Uterus (tissue), 2 donors: ENCODE measurements at regions not wholly inside any gene's neighbourhood (a gene's known extent, or its start where the extent isn't known, plus 50 kb on each side); places are given as distances from the start of the nearest gene placed in this dataset.

Experiments used
- POLR2A ChIP-seq, 2 donors: fragments of 450-650 bp; IDR thresholded peaks; one replicate each; pipeline ENCODE4 v1.6.1; 2016; ENCODE audit warnings: antibody characterized with exemption in 2 of 2, mild to moderate bottlenecking in 1 of 2, moderate library complexity in 1 of 2
- TF ChIP-seq, protein P1 (sequence below), 4 experiments: fragments of 200-600 bp in 2 of 4; fragments of 450-650 bp in 2 of 4; sonication (generic) in 2 of 4; IDR thresholded peaks; one replicate each; pipeline ENCODE4 v1.5.1; 2016 to 2019; ENCODE audit warnings: antibody characterized with exemption in 4 of 4, mild to moderate bottlenecking in 2 of 4, moderate library complexity in 1 of 4

GRCh38 chr6:23445157-23445710, 680.8 kb upstream of the NRSN1 start:
- TF ChIP-seq, protein P1, sequence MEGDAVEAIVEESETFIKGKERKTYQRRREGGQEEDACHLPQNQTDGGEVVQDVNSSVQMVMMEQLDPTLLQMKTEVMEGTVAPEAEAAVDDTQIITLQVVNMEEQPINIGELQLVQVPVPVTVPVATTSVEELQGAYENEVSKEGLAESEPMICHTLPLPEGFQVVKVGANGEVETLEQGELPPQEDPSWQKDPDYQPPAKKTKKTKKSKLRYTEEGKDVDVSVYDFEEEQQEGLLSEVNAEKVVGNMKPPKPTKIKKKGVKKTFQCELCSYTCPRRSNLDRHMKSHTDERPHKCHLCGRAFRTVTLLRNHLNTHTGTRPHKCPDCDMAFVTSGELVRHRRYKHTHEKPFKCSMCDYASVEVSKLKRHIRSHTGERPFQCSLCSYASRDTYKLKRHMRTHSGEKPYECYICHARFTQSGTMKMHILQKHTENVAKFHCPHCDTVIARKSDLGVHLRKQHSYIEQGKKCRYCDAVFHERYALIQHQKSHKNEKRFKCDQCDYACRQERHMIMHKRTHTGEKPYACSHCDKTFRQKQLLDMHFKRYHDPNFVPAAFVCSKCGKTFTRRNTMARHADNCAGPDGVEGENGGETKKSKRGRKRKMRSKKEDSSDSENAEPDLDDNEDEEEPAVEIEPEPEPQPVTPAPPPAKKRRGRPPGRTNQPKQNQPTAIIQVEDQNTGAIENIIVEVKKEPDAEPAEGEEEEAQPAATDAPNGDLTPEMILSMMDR (IDR thresholded peaks at IDR 0.05), result no peak
- TF ChIP-seq POLR2A (IDR thresholded peaks at IDR 0.05), result no peak
